Fibroblast of lung (primary cell): ENCODE measurements at regions not wholly inside any gene's neighbourhood (a gene's known extent, or its start where the extent isn't known, plus 50 kb on each side); places are given as distances from the start of the nearest gene placed in this dataset.

ENCODE experiments used
- DNase-seq, 2 donors: peaks; one replicate each; pipeline versions ENCODE4 v3.0.0 to v3.0.0-alpha.2; 2010; ENCODE audit warnings: low read depth in 2 of 2
- H2AFZ ChIP-seq: 2 replicates; pipeline ENCODE4 v1.5.1; 2012; ENCODE audit warnings: low read length, control low read depth, inconsistent platforms
- H3K27ac ChIP-seq: 2 replicates; pipeline ENCODE4 v1.5.1; 2011; ENCODE audit warnings: low read length, control low read depth; ENCODE audit not compliant: insufficient read depth
- H3K27me3 ChIP-seq: 2 replicates; pipeline ENCODE4 v1.5.1; 2011; ENCODE audit warnings: mild to moderate bottlenecking, low read length; ENCODE audit not compliant: control insufficient read depth, insufficient read depth
- H3K36me3 ChIP-seq: 2 replicates; pipeline ENCODE4 v1.5.1; 2011; ENCODE audit warnings: low read length; ENCODE audit not compliant: control insufficient read depth, insufficient read depth
- H3K4me1 ChIP-seq: 2 replicates; pipeline ENCODE4 v1.5.1; 2011; ENCODE audit warnings: low read length; ENCODE audit not compliant: control insufficient read depth, insufficient read depth; ENCODE audit errors: extremely low read depth
- H3K4me2 ChIP-seq: 2 replicates; pipeline ENCODE4 v1.5.1; 2011; ENCODE audit warnings: low read length, control low read depth; ENCODE audit not compliant: insufficient read depth; ENCODE audit errors: extremely low read depth
- H3K4me3 ChIP-seq, 4 experiments: fragments of 200-600 bp in 1 of 4; sonication (generic) in 1 of 4; replicated peaks in 1 of 4; 2 replicates each; pipeline ENCODE4 v1.5.1; 2011 to 2016; ENCODE audit warnings: low read length in 4 of 4, low read depth in 3 of 4, mild to moderate bottlenecking in 3 of 4, control low read depth in 2 of 4, inconsistent platforms in 1 of 4, mixed read lengths in 1 of 4; ENCODE audit not compliant: insufficient read depth in 1 of 4; ENCODE audit errors: control extremely low read depth in 1 of 4
- H3K79me2 ChIP-seq: 2 replicates; pipeline ENCODE4 v1.5.1; 2012; ENCODE audit warnings: mild to moderate bottlenecking, low read length, inconsistent platforms; ENCODE audit not compliant: control insufficient read depth, insufficient read depth
- H3K9ac ChIP-seq: 2 replicates; pipeline ENCODE4 v1.5.1; 2011; ENCODE audit warnings: mild to moderate bottlenecking, low read length, control low read depth; ENCODE audit not compliant: insufficient read depth
- H3K9me3 ChIP-seq: 2 replicates; pipeline ENCODE4 v1.5.1; 2012; ENCODE audit warnings: low read depth, low read length; ENCODE audit not compliant: control insufficient read depth, insufficient read depth
- H4K20me1 ChIP-seq: 2 replicates; pipeline ENCODE4 v1.5.1; 2011; ENCODE audit warnings: low read length; ENCODE audit not compliant: control insufficient read depth, insufficient read depth; ENCODE audit errors: extremely low read depth
- EZH2 ChIP-seq: IDR thresholded peaks from 2 replicates; pipeline ENCODE4 v1.5.1; 2012; ENCODE audit warnings: low read length, control low read depth, mild to moderate bottlenecking; ENCODE audit errors: missing control alignments
- TF ChIP-seq, protein P1 (sequence below), 2 donors: IDR thresholded peaks in 1 of 2; conservative IDR thresholded peaks in 1 of 2; 1 replicate in 1 of 2; 2 replicates in 1 of 2; pipeline ENCODE4 v1.5.1; 2011 to 2012; ENCODE audit warnings: low read length in 2 of 2, control low read depth in 1 of 2, inconsistent platforms in 1 of 2, low read depth in 1 of 2, mild to moderate bottlenecking in 1 of 2

DNA sequence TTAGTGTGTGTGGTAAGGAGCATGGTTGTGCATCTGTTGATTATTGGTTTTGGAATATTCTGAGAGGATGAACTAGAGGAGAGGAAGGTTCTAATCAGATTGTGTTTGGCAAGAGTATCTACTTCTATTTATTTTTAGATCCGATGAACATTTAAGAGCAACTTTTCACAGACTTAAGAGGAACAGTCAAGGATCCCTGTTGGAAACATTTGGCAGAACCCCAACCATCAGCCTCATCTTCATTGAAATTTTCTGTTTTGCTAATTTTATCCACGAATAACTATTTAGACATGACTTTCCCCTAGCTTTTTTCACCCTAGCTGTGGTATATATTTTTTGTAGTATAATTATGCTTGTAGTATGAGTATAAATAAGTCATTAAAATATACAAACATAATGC lies 868.5 kb downstream of the MAT2B start:
- Histone ChIP-seq H3K79me2 (no peaks in the 10 kb centered on the region), H3K9me3 (no peaks in the 10 kb centered on the region), H3K4me1 (no peaks in the 10 kb centered on the region), H3K27me3 (no peaks in the 10 kb centered on the region), H3K27ac (no peak overlapping the region), H3K4me3 (no peak overlapping the region), H3K9ac (no peak overlapping the region), H3K36me3 (no peaks in the 10 kb centered on the region), H4K20me1 (no peaks in the 10 kb centered on the region), H2AFZ (no peak overlapping the region), H3K4me2 (no peak overlapping the region)
- no peak for TF ChIP-seq EZH2
- TF ChIP-seq, protein P1, sequence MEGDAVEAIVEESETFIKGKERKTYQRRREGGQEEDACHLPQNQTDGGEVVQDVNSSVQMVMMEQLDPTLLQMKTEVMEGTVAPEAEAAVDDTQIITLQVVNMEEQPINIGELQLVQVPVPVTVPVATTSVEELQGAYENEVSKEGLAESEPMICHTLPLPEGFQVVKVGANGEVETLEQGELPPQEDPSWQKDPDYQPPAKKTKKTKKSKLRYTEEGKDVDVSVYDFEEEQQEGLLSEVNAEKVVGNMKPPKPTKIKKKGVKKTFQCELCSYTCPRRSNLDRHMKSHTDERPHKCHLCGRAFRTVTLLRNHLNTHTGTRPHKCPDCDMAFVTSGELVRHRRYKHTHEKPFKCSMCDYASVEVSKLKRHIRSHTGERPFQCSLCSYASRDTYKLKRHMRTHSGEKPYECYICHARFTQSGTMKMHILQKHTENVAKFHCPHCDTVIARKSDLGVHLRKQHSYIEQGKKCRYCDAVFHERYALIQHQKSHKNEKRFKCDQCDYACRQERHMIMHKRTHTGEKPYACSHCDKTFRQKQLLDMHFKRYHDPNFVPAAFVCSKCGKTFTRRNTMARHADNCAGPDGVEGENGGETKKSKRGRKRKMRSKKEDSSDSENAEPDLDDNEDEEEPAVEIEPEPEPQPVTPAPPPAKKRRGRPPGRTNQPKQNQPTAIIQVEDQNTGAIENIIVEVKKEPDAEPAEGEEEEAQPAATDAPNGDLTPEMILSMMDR (conservative IDR thresholded peaks at IDR 0.05 in 1 of 2, IDR thresholded peaks at IDR 0.05 in 1 of 2; ENCODE audit: low read depth in 1 of 2, low read length in 2 of 2): no peak
- no peak for DNase-seq

DNA sequence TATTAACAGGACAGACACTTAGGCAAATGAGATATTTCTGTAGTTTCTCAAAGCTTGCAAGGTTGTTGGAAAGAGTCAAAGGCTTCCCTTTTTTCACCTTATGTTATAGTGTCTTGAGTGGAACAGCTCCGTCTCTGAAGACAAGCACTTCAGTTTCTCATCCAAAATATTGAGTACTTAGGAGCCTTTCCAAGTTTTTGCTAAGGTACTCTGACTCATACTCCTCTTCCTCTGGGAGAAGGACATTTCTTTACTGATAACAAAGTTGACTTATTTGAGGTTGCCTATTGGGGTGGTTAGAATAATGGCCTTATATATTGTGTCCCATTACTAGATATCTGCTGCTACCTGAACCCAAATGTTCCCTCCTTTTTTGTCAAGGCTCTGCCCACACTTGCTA lies 869.6 kb downstream of the MAT2B start:
- no peaks in the 10 kb centered on the region for H3K27me3 ChIP-seq
- DNase-seq: peak in 1 of 2 donors; percentile 58
- no peak overlapping the region for H3K9ac ChIP-seq
- H3K4me3 ChIP-seq: no peak overlapping the region
- no peak for TF ChIP-seq EZH2
- TF ChIP-seq, protein P1 (conservative IDR thresholded peaks at IDR 0.05 in 1 of 2, IDR thresholded peaks at IDR 0.05 in 1 of 2; ENCODE audit: low read depth in 1 of 2, low read length in 2 of 2): no peak
- H3K27ac ChIP-seq: no peak overlapping the region
- H3K79me2 ChIP-seq: no peaks in the 10 kb centered on the region
- no peaks in the 10 kb centered on the region for H3K36me3 ChIP-seq
- no peaks in the 10 kb centered on the region for H3K4me1 ChIP-seq
- H3K4me2 ChIP-seq: no peak overlapping the region
- no peak overlapping the region for H2AFZ ChIP-seq
- no peaks in the 10 kb centered on the region for H3K9me3 ChIP-seq
- H4K20me1 ChIP-seq: no peaks in the 10 kb centered on the region

DNA sequence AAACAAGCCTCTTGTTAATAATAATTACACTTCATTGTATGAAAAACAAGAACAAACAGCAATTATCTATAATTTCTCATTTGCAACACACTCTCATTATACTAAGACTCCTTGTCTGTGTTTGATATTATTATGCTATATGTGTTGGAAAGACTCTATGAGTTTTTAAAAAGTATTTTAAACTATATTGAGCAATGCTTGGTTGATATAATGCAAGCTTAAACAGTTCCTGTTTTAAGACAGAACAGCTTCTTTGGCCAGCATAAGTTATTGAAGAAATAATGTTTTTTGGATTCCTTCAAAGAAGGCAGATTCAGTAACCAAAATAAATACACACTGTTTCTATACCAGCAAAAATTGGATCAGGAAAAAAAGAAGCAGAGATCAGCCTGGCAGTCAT lies 871.4 kb downstream of the MAT2B start:
- Histone ChIP-seq H3K9ac (no peak overlapping the region), H3K27me3 (no peaks in the 10 kb centered on the region), H3K4me2 (no peak overlapping the region), H3K27ac (no peak overlapping the region), H3K4me3 (no peak overlapping the region), H2AFZ (no peak overlapping the region), H3K36me3 (no peaks in the 10 kb centered on the region), H4K20me1 (no peaks in the 10 kb centered on the region), H3K9me3 (no peaks in the 10 kb centered on the region), H3K4me1 (no peaks in the 10 kb centered on the region), H3K79me2 (no peaks in the 10 kb centered on the region)
- no peak for DNase-seq
- TF ChIP-seq, protein P1 (conservative IDR thresholded peaks at IDR 0.05 in 1 of 2, IDR thresholded peaks at IDR 0.05 in 1 of 2; ENCODE audit: low read depth in 1 of 2, low read length in 2 of 2): no peak
- no peak for TF ChIP-seq EZH2
